GM12864 (cell line): ENCODE measurements at regions not wholly inside any gene's neighbourhood (a gene's known extent, or its start where the extent isn't known, plus 50 kb on each side); places are given as distances from the start of the nearest gene placed in this dataset.

Source experiments
- DNase-seq: peaks from one replicate; pipeline ENCODE4 v3.0.0-alpha.2; 2011; ENCODE audit warnings: low read depth
- H3K4me3 ChIP-seq: 2 replicates; pipeline ENCODE4 v1.5.1; 2011; ENCODE audit warnings: mild to moderate bottlenecking, low read depth, low read length, control low read depth
- CTCF ChIP-seq: IDR thresholded peaks from 2 replicates; pipeline ENCODE4 v1.5.1; 2011; ENCODE audit warnings: low read depth, mild to moderate bottlenecking, moderate library complexity, low read length, control low read depth, inconsistent platforms; ENCODE audit errors: missing control alignments

- no peak for TF ChIP-seq CTCF
- no peak overlapping the region for H3K4me3 ChIP-seq
- DNase-seq: no peak
Measured at GRCh38 chr9:82234160-82234943, 245.8 kb downstream of the SPATA31D1 start.

GRCh38 chr9:82242285-82242963 lies 253.9 kb downstream of the SPATA31D1 start:
- DNase-seq: no peak
- no peak for TF ChIP-seq CTCF
- no peak overlapping the region for H3K4me3 ChIP-seq

GRCh38 chr9:82247318-82247717 lies 258.7 kb downstream of the SPATA31D1 start:
- no peak for DNase-seq
- H3K4me3 ChIP-seq: no peak overlapping the region
- no peak for TF ChIP-seq CTCF

- TF ChIP-seq CTCF: no peak
- no peak for DNase-seq
- no peak overlapping the region for H3K4me3 ChIP-seq
Measured at GRCh38 chr9:82252116-82252515, 263.5 kb downstream of the SPATA31D1 start.

- TF ChIP-seq CTCF: no peak
- DNase-seq: no peak
Measured at GRCh38 chr9:82254646-82255367, 266.2 kb downstream of the SPATA31D1 start.

GRCh38 chr9:82255481-82256176 lies 267.1 kb downstream of the SPATA31D1 start:
- DNase-seq: no peak
- H3K4me3 ChIP-seq: no peak overlapping the region
- no peak for TF ChIP-seq CTCF

More at GRCh38 chr9:82254646-82255367, 266.2 kb downstream of the SPATA31D1 start:
- H3K4me3 ChIP-seq: no peak overlapping the region
